ENCODE measurements at regions not wholly inside any gene's neighbourhood (a gene's known extent, or its start where the extent isn't known, plus 50 kb on each side); places are given as distances from the start of the nearest gene placed in this dataset.

- TF ChIP-seq POLR2AphosphoS5 (IDR thresholded peaks at IDR 0.05; ENCODE audit: low read depth, low read length), result no peak
- TF ChIP-seq CTCF (IDR thresholded peaks at IDR 0.05), result no peak
- no peak for TF ChIP-seq EP300 (IDR thresholded peaks at IDR 0.05; ENCODE audit: borderline replicate concordance in 1 of 2, low read depth in 1 of 2, low read length in 1 of 2)
- TF ChIP-seq NRF1 (IDR thresholded peaks at IDR 0.05; ENCODE audit: low read depth, low read length), result no peak
- no peak for TF ChIP-seq CHD2 (IDR thresholded peaks at IDR 0.05; ENCODE audit: low read length, partially characterized antibody)
- TF ChIP-seq RAD21 (IDR thresholded peaks at IDR 0.05; ENCODE audit: low read length), result no peak
- TF ChIP-seq RCOR1 (IDR thresholded peaks at IDR 0.05; ENCODE audit: low read length), result no peak
- no peak for TF ChIP-seq REST (IDR thresholded peaks at IDR 0.05; ENCODE audit: low read depth, low read length)
- TF ChIP-seq TCF12 (IDR thresholded peaks at IDR 0.05), result no peak
- no peak for TF ChIP-seq JUND (IDR thresholded peaks at IDR 0.05)
Measured at GRCh38 chr2:65868177-65868576, 435.8 kb upstream of the SPRED2 start.
